ENCODE measurements at regions not wholly inside any gene's neighbourhood (a gene's known extent, or its start where the extent isn't known, plus 50 kb on each side); places are given as distances from the start of the nearest gene placed in this dataset.
"Not testable (repeated sequence)": the region's sequence is repeated elsewhere in the genome, so short reads cannot be mapped to it uniquely, and the experiment has no call there.

GRCh38 chr14:40348104-40348503, 915.9 kb upstream of the FBXO33 start:
- 96% methylated on average over 21 of the region's 27 CpGs for WGBS (ENCODE audit: insufficient coverage)
- not testable (repeated sequence) for H3K4me3 ChIP-seq (ENCODE audit: low read depth, low read length); H3K27ac ChIP-seq (ENCODE audit: low read depth, low read length); H3K9me3 ChIP-seq (ENCODE audit: control insufficient read depth, insufficient read depth, low read length); H3K4me1 ChIP-seq (ENCODE audit: control insufficient read depth, insufficient read depth, low read length); H3K27me3 ChIP-seq (ENCODE audit: control insufficient read depth, insufficient read depth, low read length); DNase-seq (ENCODE audit: low read depth in 4 of 6, low spot score in 6 of 6); H3K36me3 ChIP-seq (ENCODE audit: control insufficient read depth, insufficient read depth, low read length)

- no peaks in the 10 kb centered on the region for H3K27me3 ChIP-seq (ENCODE audit: control insufficient read depth, insufficient read depth, low read length)
- no peak for DNase-seq (ENCODE audit: low read depth in 4 of 6, low spot score in 6 of 6)
- H3K9me3 ChIP-seq (ENCODE audit: control insufficient read depth, insufficient read depth, low read length): no peaks in the 10 kb centered on the region
- no peak overlapping the region for H3K27ac ChIP-seq (ENCODE audit: low read depth, low read length)
- WGBS (ENCODE audit: insufficient coverage): 100% methylated on average over 1 of the region's 3 CpGs
- H3K4me3 ChIP-seq (ENCODE audit: low read depth, low read length): no peak overlapping the region
- no peaks in the 10 kb centered on the region for H3K4me1 ChIP-seq (ENCODE audit: control insufficient read depth, insufficient read depth, low read length)
- H3K36me3 ChIP-seq (ENCODE audit: control insufficient read depth, insufficient read depth, low read length): no peaks in the 10 kb centered on the region
Measured at GRCh38 chr14:40347675-40348074, 915.4 kb upstream of the FBXO33 start.

- WGBS (ENCODE audit: insufficient coverage): no CpG with 5 or more reads among the region's 2 CpGs
- Histone ChIP-seq H3K4me3 (ENCODE audit: low read depth, low read length) (no peak overlapping the region), H3K27ac (ENCODE audit: low read depth, low read length) (no peak overlapping the region), H3K36me3 (ENCODE audit: control insufficient read depth, insufficient read depth, low read length) (no peaks in the 10 kb centered on the region), H3K4me1 (ENCODE audit: control insufficient read depth, insufficient read depth, low read length) (no peaks in the 10 kb centered on the region), H3K27me3 (ENCODE audit: control insufficient read depth, insufficient read depth, low read length) (no peaks in the 10 kb centered on the region), H3K9me3 (ENCODE audit: control insufficient read depth, insufficient read depth, low read length) (no peaks in the 10 kb centered on the region)
- no peak for DNase-seq (ENCODE audit: low read depth in 4 of 6, low spot score in 6 of 6)
Measured at GRCh38 chr14:40346275-40346674, 914.0 kb upstream of the FBXO33 start.

GRCh38 chr14:40345334-40345733, 913.1 kb upstream of the FBXO33 start:
- H3K36me3 ChIP-seq (ENCODE audit: control insufficient read depth, insufficient read depth, low read length): no peaks in the 10 kb centered on the region
- no CpG with 5 or more reads among the region's 1 CpG for WGBS (ENCODE audit: insufficient coverage)
- no peaks in the 10 kb centered on the region for H3K9me3 ChIP-seq (ENCODE audit: control insufficient read depth, insufficient read depth, low read length)
- no peak for DNase-seq (ENCODE audit: low read depth in 4 of 6, low spot score in 6 of 6)
- H3K4me1 ChIP-seq (ENCODE audit: control insufficient read depth, insufficient read depth, low read length): no peaks in the 10 kb centered on the region
- no peak overlapping the region for H3K4me3 ChIP-seq (ENCODE audit: low read depth, low read length)
- H3K27ac ChIP-seq (ENCODE audit: low read depth, low read length): no peak overlapping the region
- no peaks in the 10 kb centered on the region for H3K27me3 ChIP-seq (ENCODE audit: control insufficient read depth, insufficient read depth, low read length)

GRCh38 chr14:40340708-40341107, 908.5 kb upstream of the FBXO33 start:
- no peaks in the 10 kb centered on the region for H3K9me3 ChIP-seq (ENCODE audit: control insufficient read depth, insufficient read depth, low read length)
- no CpG with 5 or more reads among the region's 3 CpGs for WGBS (ENCODE audit: insufficient coverage)
- DNase-seq (ENCODE audit: low read depth in 4 of 6, low spot score in 6 of 6): no peak
- no peak overlapping the region for H3K4me3 ChIP-seq (ENCODE audit: low read depth, low read length)
- no peaks in the 10 kb centered on the region for H3K36me3 ChIP-seq (ENCODE audit: control insufficient read depth, insufficient read depth, low read length)
- H3K27me3 ChIP-seq (ENCODE audit: control insufficient read depth, insufficient read depth, low read length): no peaks in the 10 kb centered on the region
- no peaks in the 10 kb centered on the region for H3K4me1 ChIP-seq (ENCODE audit: control insufficient read depth, insufficient read depth, low read length)
- H3K27ac ChIP-seq (ENCODE audit: low read depth, low read length): no peak overlapping the region

GRCh38 chr14:40336846-40337245, 904.6 kb upstream of the FBXO33 start:
- WGBS (ENCODE audit: insufficient coverage): no CpG with 5 or more reads among the region's 2 CpGs
- H3K4me1 ChIP-seq (ENCODE audit: control insufficient read depth, insufficient read depth, low read length): no peaks in the 10 kb centered on the region
- H3K4me3 ChIP-seq (ENCODE audit: low read depth, low read length): no peak overlapping the region
- no peaks in the 10 kb centered on the region for H3K36me3 ChIP-seq (ENCODE audit: control insufficient read depth, insufficient read depth, low read length)
- H3K9me3 ChIP-seq (ENCODE audit: control insufficient read depth, insufficient read depth, low read length): no peaks in the 10 kb centered on the region
- no peak overlapping the region for H3K27ac ChIP-seq (ENCODE audit: low read depth, low read length)
- DNase-seq (ENCODE audit: low read depth in 4 of 6, low spot score in 6 of 6): no peak
- H3K27me3 ChIP-seq (ENCODE audit: control insufficient read depth, insufficient read depth, low read length): no peaks in the 10 kb centered on the region

- H3K27me3 ChIP-seq (ENCODE audit: control insufficient read depth, insufficient read depth, low read length); DNase-seq (ENCODE audit: low read depth in 4 of 6, low spot score in 6 of 6); H3K4me3 ChIP-seq (ENCODE audit: low read depth, low read length); H3K27ac ChIP-seq (ENCODE audit: low read depth, low read length); H3K9me3 ChIP-seq (ENCODE audit: control insufficient read depth, insufficient read depth, low read length); H3K4me1 ChIP-seq (ENCODE audit: control insufficient read depth, insufficient read depth, low read length); H3K36me3 ChIP-seq (ENCODE audit: control insufficient read depth, insufficient read depth, low read length): not testable (repeated sequence)
- WGBS (ENCODE audit: insufficient coverage): 83% methylated on average over 8 of the region's 9 CpGs
Measured at GRCh38 chr14:40326519-40326918, 894.3 kb upstream of the FBXO33 start.

GRCh38 chr14:40318211-40318719, 886.0 kb upstream of the FBXO33 start:
- WGBS (ENCODE audit: insufficient coverage): 10% methylated on average over 2 of the region's 2 CpGs
- Histone ChIP-seq H3K4me3 (ENCODE audit: low read depth, low read length) (no peak overlapping the region), H3K27me3 (ENCODE audit: control insufficient read depth, insufficient read depth, low read length) (no peaks in the 10 kb centered on the region), H3K27ac (ENCODE audit: low read depth, low read length) (no peak overlapping the region), H3K36me3 (ENCODE audit: control insufficient read depth, insufficient read depth, low read length) (no peaks in the 10 kb centered on the region), H3K9me3 (ENCODE audit: control insufficient read depth, insufficient read depth, low read length) (peaks cover 1% of the 10 kb centered on the region), H3K4me1 (ENCODE audit: control insufficient read depth, insufficient read depth, low read length) (no peaks in the 10 kb centered on the region)
- no peak for DNase-seq (ENCODE audit: low read depth in 4 of 6, low spot score in 6 of 6)

- Histone ChIP-seq H3K36me3 (ENCODE audit: control insufficient read depth, insufficient read depth, low read length) (no peaks in the 10 kb centered on the region), H3K4me1 (ENCODE audit: control insufficient read depth, insufficient read depth, low read length) (no peaks in the 10 kb centered on the region), H3K27ac (ENCODE audit: low read depth, low read length) (no peak overlapping the region), H3K9me3 (ENCODE audit: control insufficient read depth, insufficient read depth, low read length) (peaks cover 1% of the 10 kb centered on the region), H3K4me3 (ENCODE audit: low read depth, low read length) (no peak overlapping the region), H3K27me3 (ENCODE audit: control insufficient read depth, insufficient read depth, low read length) (no peaks in the 10 kb centered on the region)
- WGBS (ENCODE audit: insufficient coverage): no CpG with 5 or more reads among the region's 1 CpG
- DNase-seq (ENCODE audit: low read depth in 4 of 6, low spot score in 6 of 6): no peak
Measured at GRCh38 chr14:40317690-40318089, 885.5 kb upstream of the FBXO33 start.

- no peak for DNase-seq (ENCODE audit: low read depth in 4 of 6, low spot score in 6 of 6)
- H3K27me3 ChIP-seq (ENCODE audit: control insufficient read depth, insufficient read depth, low read length): no peaks in the 10 kb centered on the region
- no peaks in the 10 kb centered on the region for H3K9me3 ChIP-seq (ENCODE audit: control insufficient read depth, insufficient read depth, low read length)
- WGBS (ENCODE audit: insufficient coverage): no CpG with 5 or more reads among the region's 2 CpGs
- H3K36me3 ChIP-seq (ENCODE audit: control insufficient read depth, insufficient read depth, low read length): no peaks in the 10 kb centered on the region
- H3K4me3 ChIP-seq (ENCODE audit: low read depth, low read length): no peak overlapping the region
- no peak overlapping the region for H3K27ac ChIP-seq (ENCODE audit: low read depth, low read length)
- no peaks in the 10 kb centered on the region for H3K4me1 ChIP-seq (ENCODE audit: control insufficient read depth, insufficient read depth, low read length)
Measured at GRCh38 chr14:40312296-40312695, 880.1 kb upstream of the FBXO33 start.
